GM18868 (cell line): ENCODE measurements at regions not wholly inside any gene's neighbourhood (a gene's known extent, or its start where the extent isn't known, plus 50 kb on each side); places are given as distances from the start of the nearest gene placed in this dataset.

Experiments used
- ATAC-seq: cut with Tn5 transposase; IDR thresholded peaks from one replicate; pipeline ENCODE4 v1.9.1; 2021; ENCODE audit warnings: mild to moderate bottlenecking, moderate library complexity; ENCODE audit not compliant: unreplicated experiment

GRCh38 chr13:105436943-105437342 is 1098.5 kb downstream of the EFNB2 start:
- ATAC-seq: no peak

DNA sequence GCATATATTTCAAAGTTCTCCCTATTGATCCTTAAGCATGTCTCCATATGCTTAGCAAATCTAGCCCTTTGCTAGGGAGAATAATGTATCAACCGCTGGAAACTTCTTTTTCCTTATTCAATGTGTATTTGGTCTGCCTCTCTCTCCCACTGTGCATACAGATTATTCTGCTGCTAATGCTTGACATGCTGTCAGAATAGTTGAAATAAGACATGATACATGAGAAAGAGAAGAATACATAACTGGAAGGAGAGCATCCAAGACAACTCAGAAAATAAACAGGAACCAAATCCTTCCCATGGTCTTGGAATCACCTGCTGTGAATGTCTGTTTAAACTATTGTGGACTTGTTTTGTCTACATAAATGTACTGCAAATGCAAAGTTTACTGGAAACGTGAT is 1103.0 kb downstream of the EFNB2 start:
- ATAC-seq: no peak

DNA sequence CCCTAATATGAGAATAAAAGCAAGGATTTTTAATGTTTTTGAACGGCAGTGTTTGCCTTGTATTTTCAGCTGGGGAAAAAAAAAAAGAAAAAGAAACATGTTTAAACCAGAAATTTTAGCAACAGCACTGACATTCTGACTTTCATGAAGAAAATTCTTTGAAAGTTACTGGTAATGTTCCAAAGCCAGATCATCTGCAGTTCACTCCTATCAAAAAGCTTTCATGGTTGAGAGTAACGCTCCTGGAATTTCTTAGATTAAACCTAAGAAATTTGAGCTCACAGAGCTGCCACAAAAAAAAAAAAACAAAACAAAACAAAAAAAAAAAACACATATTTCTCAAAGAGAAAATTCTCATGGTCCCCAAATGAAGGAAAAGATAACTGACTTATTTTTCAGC is 1106.7 kb downstream of the EFNB2 start:
- ATAC-seq: no peak

- no peak for ATAC-seq
These were observed 1109.0 kb downstream of the EFNB2 start for GRCh38 chr13:105426441-105426840.

DNA sequence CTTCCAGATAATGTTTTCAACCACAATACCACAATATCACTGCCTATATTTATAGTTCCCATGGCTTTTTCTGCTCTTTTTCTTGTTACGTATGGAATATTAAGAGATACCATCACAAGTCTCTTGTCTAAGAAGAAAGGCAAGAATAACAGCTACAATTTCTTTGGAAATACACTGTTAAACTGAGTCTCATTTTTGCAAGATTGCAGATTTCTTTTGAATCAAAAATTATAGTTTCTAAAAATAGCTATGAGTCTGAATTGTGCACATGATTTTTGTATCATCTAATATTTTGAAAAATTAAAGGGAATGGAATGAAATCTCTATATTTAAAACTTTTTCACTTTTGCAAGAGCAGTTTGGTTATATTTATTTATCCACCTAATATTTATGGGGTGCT is 1120.8 kb downstream of the EFNB2 start:
- ATAC-seq: no peak

DNA sequence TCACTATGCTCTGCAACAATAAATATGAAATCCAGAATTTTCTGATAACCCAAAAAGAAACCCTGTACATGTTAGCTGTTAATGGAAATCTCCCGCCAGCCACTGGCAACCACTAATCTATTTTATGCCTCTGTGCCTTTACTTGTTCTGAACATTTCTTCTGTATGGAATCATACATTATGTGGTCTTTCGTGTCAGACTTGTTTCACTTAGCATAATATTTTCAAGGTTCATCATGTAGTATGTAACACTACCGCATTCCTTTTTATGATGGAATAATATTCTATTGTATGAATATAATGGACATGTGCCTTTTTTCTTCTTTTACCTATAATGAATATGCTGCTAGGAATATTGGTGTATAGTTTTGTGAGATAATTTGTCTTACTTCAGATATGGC is 1123.3 kb downstream of the EFNB2 start:
- ATAC-seq: no peak

GRCh38 chr13:105410602-105411001 is 1124.9 kb downstream of the EFNB2 start:
- no peak for ATAC-seq

GRCh38 chr13:105406551-105406950 is 1128.9 kb downstream of the EFNB2 start:
- no peak for ATAC-seq

DNA sequence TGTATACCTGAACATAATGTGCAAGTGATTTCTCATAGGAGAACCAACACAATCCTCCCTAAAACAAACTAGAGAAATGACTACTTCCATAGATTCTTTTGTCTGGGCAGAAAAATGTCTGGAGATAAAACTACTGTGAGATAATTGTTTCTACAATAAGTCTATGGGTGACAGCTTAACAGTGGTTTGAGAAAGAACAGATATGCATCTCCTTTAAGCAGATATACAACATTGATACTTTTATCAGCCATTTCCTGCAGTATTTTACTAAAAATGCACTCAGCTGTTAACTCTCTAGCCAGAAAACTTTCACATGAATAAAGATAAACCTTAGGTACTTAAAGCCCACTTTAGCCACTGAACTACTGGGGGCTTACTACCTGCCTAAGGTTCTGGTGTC is 1132.4 kb downstream of the EFNB2 start:
- no peak for ATAC-seq

DNA sequence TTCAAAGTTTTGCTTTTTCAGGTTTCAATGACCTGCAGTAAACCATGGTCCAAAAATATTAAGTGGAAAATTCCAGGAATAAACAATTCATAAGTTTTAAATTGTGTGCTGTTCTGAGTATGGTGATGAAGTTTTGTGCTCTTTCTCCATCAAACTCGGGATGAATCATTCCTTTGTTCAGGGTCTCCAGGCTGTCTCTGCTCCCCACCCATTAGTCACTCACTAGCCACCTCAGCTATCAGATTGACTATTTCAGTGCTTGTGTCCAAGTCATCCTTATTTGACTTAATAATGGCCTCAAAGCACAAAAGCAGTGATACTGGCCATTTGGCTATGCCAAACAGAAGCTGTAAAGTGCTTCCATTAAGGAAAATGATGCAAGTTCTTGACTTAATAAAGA is 1140.4 kb downstream of the EFNB2 start:
- no peak for ATAC-seq

DNA sequence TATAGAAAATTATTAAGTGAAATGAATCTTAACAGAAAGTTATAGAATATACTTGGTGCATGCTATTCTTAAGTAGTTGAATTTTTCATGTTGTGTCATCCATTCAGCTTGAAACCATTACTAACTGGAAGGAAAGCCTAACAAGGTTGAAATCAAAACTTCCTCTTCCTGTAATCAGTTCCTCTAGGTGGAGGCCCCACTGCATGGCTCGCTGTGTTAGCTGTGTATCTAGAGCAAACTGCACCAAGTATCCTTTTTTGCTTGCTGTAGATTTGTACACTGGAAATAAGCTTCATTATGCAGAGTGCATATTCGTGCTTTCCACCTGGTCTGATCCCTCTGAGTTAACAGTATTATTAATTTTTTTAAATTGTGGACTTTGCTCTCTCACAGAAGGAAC is 1146.1 kb downstream of the EFNB2 start:
- ATAC-seq: no peak

DNA sequence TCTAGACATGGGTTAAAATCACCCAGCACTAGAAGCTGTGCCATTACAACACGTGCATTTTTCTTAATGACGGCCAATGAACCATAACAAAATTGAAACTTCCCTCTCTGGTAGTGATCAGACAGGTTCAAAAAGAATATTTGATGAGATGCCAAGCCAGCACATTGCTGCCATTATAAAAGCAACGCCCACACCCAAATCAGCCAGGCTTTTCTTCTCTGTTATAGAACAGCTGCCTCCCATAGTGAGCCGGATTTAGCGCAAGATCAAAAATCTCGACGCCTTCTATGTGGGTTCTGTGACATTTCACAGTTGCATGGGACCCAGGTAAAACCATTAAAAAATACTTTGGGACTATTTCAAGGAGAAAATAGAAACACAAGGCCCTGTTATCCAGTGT is 1158.0 kb downstream of the EFNB2 start:
- ATAC-seq: no peak

DNA sequence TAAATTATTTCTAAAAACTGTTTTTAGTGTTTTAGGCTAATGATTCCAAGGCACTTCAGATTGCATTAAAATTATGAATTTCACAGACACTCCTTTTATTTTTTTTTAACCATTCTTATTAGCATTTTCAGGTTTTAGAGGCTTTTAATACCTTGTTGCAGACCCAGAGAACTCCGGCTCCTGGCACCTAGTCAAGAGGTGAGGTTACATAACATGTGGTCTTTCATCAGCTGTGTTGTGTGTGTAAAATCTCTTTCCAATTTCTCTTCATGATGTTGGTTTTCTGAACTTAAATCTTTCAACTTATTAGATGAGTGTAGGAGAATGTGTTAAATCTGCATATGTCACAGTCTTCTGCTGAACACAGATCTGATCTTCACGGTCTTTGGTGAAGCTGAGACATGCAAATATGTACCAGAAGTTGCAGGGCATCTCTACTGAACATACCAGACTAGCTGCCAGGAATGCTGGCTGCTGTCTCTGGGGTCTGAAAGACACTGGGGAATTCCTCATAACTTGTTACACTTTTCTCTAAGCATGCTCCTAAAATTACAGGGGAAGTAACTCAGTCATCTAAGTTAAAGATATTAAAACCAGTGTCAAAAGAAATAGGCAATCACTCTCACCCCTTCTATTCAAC is 1165.3 kb downstream of the EFNB2 start:
- no peak for ATAC-seq

GRCh38 chr13:105368781-105369180 is 1166.7 kb downstream of the EFNB2 start:
- no peak for ATAC-seq

DNA sequence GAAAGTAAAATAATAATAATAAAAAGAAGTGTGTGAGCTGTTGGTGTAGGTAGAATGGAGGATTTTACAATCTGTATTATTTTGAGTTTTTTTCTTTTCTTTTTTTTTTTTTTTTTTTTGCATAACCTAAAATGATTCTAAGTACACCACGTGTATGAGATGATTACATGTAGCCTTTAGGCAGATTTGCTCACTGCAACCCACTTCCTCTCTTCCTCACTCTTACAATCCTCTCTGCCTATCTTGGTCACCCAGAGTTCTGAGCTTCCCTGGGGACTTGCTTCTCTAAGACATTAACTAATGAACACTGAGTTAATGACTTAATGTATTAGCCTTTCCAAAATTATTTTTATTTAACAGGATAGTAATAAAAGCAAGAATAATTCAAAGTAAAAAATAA is 1169.6 kb downstream of the EFNB2 start:
- no peak for ATAC-seq

- ATAC-seq: no peak
These were observed 1170.4 kb downstream of the EFNB2 start for GRCh38 chr13:105365021-105365550.

DNA sequence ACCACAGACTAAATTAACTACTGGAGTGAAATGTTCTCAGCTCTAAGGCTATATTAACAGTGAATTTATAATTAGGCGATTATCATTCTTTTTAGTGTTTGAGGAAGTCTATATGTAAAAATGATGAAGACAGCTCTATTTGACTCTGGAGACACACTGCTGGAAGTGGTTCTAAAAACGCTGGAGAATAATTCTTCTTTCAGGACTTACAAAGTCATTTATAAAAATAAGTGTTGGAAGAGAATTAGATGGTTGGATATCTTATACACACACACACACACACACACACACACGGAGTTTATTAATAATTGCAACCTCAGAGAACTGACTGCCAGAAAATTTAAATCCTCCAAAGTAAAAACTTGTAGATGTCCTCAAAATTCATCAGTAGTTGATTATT is 1171.3 kb downstream of the EFNB2 start:
- ATAC-seq: no peak

- ATAC-seq: no peak
These were observed 1171.9 kb downstream of the EFNB2 start for GRCh38 chr13:105363261-105364190.

DNA sequence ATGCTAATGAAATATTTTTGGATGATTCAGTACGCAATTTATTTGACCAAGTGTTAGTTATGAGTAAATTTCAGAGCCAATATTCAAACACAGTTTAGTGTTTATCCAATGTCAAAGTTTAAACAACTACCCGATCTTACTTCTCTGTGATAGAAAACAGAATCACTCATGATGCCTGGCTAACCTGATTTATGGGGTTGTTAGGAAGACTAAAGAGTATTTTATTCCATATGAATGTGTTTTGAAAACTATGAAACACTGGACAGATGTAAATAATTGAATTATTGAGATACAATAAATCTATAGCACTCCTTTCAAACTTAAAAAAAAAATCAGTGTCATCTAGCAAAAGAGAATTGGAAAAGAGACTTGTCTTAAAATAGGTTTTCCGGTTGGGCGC is 1181.8 kb downstream of the EFNB2 start:
- ATAC-seq: no peak

DNA sequence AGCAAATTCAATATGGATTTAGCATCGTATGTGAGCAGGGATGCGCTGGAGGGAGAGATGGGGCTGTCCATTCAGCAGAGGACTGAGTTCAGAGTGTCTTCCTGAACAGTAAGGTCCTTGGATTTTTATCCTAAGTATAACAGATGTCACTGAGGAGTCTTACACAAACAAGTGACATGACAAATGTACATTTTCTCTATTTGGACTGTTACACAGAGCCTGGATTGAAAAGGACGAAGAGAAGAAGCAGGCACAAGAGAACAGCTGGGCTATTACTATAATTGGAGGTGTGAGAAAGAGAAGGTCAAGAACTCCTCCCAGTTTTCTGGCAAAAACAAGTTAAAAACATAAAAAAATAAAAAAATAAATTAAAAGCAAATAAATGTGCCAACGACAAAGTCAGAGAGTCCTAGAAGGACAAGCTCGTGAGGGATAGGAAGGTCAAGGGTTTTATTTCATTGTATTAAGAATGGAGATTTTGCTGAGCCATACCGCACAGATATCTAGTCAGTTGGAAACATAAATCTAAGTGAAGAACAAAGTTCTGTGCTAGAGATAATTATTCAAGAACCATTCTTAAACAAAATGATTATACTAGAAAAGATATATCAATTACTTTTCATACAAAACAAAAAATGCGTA is 1186.3 kb downstream of the EFNB2 start:
- no peak for ATAC-seq

- no peak for ATAC-seq
These were observed 1189.2 kb downstream of the EFNB2 start for GRCh38 chr13:105346141-105346775.
